GM12878 (cell line): ENCODE measurements at regions not wholly inside any gene's neighbourhood (a gene's known extent, or its start where the extent isn't known, plus 50 kb on each side); places are given as distances from the start of the nearest gene placed in this dataset.

Experiments used
- CEBPB ChIP-seq, 2 experiments: fragments of 150-350 bp in 1 of 2; IDR thresholded peaks; 2 replicates each; pipeline ENCODE4 v1.6.1; 2012 to 2014; ENCODE audit warnings: low read depth in 2 of 2, low read length in 2 of 2, borderline replicate concordance in 1 of 2, inconsistent platforms in 1 of 2
- EGR1 ChIP-seq, 2 experiments: IDR thresholded peaks; 1 replicate in 1 of 2; 2 replicates in 1 of 2; pipeline ENCODE4 v1.6.1; 2011 to 2012; ENCODE audit warnings: low read depth in 2 of 2, low read length in 2 of 2, borderline replicate concordance in 1 of 2, mild to moderate bottlenecking in 1 of 2, moderate library complexity in 1 of 2
- EP300 ChIP-seq, 2 experiments: fragments of 150-350 bp in 1 of 2; IDR thresholded peaks; 2 replicates each; pipeline ENCODE4 v1.6.1; 2011 to 2012; ENCODE audit warnings: low read depth in 2 of 2, low read length in 2 of 2, borderline replicate concordance in 1 of 2, improper control_type of control experiment in 1 of 2, inconsistent platforms in 1 of 2; ENCODE audit not compliant: control insufficient read depth in 1 of 2
- EZH2 ChIP-seq: IDR thresholded peaks from 2 replicates; pipeline ENCODE4 v1.6.1; 2012; ENCODE audit warnings: low read depth, mild to moderate bottlenecking, control low read depth, inconsistent platforms, low read length, borderline replicate concordance; ENCODE audit not compliant: control insufficient read depth
- HDAC2 ChIP-seq: fragments of 200-600 bp; sonication (generic); IDR thresholded peaks from 2 replicates; pipeline ENCODE4 v1.6.1; 2017
- JUNB ChIP-seq: IDR thresholded peaks from 2 replicates; pipeline ENCODE4 v1.6.1; 2016; ENCODE audit warnings: antibody characterized with exemption, mild to moderate bottlenecking
- KDM1A ChIP-seq: fragments of 200-600 bp; sonication (generic); IDR thresholded peaks from 2 replicates; pipeline ENCODE4 v1.6.1; 2016; ENCODE audit warnings: borderline replicate concordance
- SP1 ChIP-seq: IDR thresholded peaks from one replicate; pipeline ENCODE4 v1.6.1; 2011; ENCODE audit warnings: low read depth, low read length
- TF ChIP-seq, protein P1 (sequence below), 3 experiments: IDR thresholded peaks in 2 of 3; conservative IDR thresholded peaks in 1 of 3; 2 replicates each; pipeline ENCODE4 v1.5.1; 2011; ENCODE audit warnings: low read depth in 3 of 3, low read length in 3 of 3, mild to moderate bottlenecking in 3 of 3, control low read depth in 2 of 3, moderate library complexity in 2 of 3, inconsistent platforms in 1 of 3, mixed read lengths in 1 of 3; ENCODE audit not compliant: control insufficient read depth in 2 of 3, insufficient read depth in 1 of 3; ENCODE audit errors: extremely low read depth in 1 of 3

DNA sequence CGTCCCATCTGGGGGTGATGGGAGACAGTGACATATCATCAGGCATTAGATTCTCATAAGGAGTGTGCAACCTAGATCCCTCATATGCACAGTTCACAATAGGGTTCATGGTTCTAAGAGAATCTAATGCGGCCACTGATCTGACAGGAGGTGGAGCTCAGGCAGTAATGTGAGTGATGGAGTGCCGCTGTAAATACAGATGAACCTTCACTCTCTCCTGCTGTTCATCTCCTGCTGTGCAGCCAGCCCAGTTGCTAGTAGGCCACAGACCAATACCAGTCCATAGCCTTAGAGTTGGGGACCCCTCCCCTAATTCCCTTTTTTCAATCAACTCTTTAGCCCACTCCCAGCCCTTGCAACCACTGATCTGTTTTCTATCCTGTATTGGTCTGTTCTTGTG, 581.1 kb upstream of the AUTS2 start:
- TF ChIP-seq KDM1A, result no peak
- TF ChIP-seq, protein P1, sequence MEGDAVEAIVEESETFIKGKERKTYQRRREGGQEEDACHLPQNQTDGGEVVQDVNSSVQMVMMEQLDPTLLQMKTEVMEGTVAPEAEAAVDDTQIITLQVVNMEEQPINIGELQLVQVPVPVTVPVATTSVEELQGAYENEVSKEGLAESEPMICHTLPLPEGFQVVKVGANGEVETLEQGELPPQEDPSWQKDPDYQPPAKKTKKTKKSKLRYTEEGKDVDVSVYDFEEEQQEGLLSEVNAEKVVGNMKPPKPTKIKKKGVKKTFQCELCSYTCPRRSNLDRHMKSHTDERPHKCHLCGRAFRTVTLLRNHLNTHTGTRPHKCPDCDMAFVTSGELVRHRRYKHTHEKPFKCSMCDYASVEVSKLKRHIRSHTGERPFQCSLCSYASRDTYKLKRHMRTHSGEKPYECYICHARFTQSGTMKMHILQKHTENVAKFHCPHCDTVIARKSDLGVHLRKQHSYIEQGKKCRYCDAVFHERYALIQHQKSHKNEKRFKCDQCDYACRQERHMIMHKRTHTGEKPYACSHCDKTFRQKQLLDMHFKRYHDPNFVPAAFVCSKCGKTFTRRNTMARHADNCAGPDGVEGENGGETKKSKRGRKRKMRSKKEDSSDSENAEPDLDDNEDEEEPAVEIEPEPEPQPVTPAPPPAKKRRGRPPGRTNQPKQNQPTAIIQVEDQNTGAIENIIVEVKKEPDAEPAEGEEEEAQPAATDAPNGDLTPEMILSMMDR (IDR thresholded peaks at IDR 0.05 in 2 of 3, conservative IDR thresholded peaks at IDR 0.05 in 1 of 3; ENCODE audit: control insufficient read depth in 2 of 3, extremely low read depth in 1 of 3, insufficient read depth in 1 of 3, low read depth in 3 of 3, low read length in 3 of 3), result no peak
- no peak for TF ChIP-seq JUNB
- TF ChIP-seq EP300 (IDR thresholded peaks at IDR 0.05; ENCODE audit: borderline replicate concordance in 1 of 2, control insufficient read depth in 1 of 2, low read depth in 2 of 2, low read length in 2 of 2), result no peak
- no peak for TF ChIP-seq SP1
- TF ChIP-seq EZH2, result no peak
- TF ChIP-seq EGR1 (IDR thresholded peaks at IDR 0.05; ENCODE audit: borderline replicate concordance in 1 of 2, low read depth in 2 of 2, low read length in 2 of 2), result no peak
- no peak for TF ChIP-seq CEBPB (IDR thresholded peaks at IDR 0.05; ENCODE audit: borderline replicate concordance in 1 of 2, low read depth in 2 of 2, low read length in 2 of 2)
- no peak for TF ChIP-seq HDAC2
